Upper lobe of left lung (tissue), 6 donors: ENCODE measurements at regions not wholly inside any gene's neighbourhood (a gene's known extent, or its start where the extent isn't known, plus 50 kb on each side); places are given as distances from the start of the nearest gene placed in this dataset.
"Not testable (repeated sequence)": the region's sequence is repeated elsewhere in the genome, so short reads cannot be mapped to it uniquely, and the experiment has no call there.

Experiments
- ATAC-seq, 2 donors: fragments of 200-7000 bp; cut with Tn5 transposase; one replicate each; pipeline ENCODE4 v1.9.1; 2022; ENCODE audit warnings: mild to moderate bottlenecking in 2 of 2, moderate library complexity in 2 of 2; ENCODE audit not compliant: low FRiP score in 2 of 2
- DNase-seq, 2 donors: peaks; one replicate each; pipeline ENCODE4 v3.0.0-alpha.2; 2019 to 2020
- H3K27ac ChIP-seq, 4 donors: fragments of 200-600 bp; sonication (generic); one replicate each; pipeline ENCODE4 v1.5.1; 2016 to 2019
- H3K27me3 ChIP-seq, 4 donors: fragments of 200-600 bp; sonication (generic); one replicate each; pipeline ENCODE4 v1.5.1; 2017 to 2019
- H3K36me3 ChIP-seq, 4 donors: fragments of 200-600 bp; sonication (generic); one replicate each; pipeline ENCODE4 v1.5.1; 2016 to 2019
- H3K4me1 ChIP-seq, 4 donors: fragments of 200-600 bp; sonication (generic); one replicate each; pipeline ENCODE4 v1.5.1; 2018 to 2019
- H3K4me3 ChIP-seq, 4 donors: fragments of 200-600 bp; sonication (generic); one replicate each; pipeline ENCODE4 v1.5.1; 2017 to 2019; ENCODE audit warnings: mild to moderate bottlenecking in 2 of 4, moderate library complexity in 1 of 4
- H3K9me3 ChIP-seq, 4 donors: fragments of 200-600 bp; sonication (generic); one replicate each; pipeline ENCODE4 v1.5.1; 2018 to 2019
- CTCF ChIP-seq, 6 experiments: fragments of 450-650 bp in 4 of 6; fragments of 200-600 bp in 2 of 6; sonication (generic) in 2 of 6; IDR thresholded peaks; one replicate each; pipeline ENCODE4 v1.5.1; 2016 to 2019; ENCODE audit warnings: antibody characterized with exemption in 6 of 6
- EP300 ChIP-seq, 4 donors: sonication (generic); formaldehyde crosslinking; IDR thresholded peaks; one replicate each; pipeline ENCODE4 v1.5.1; 2017; ENCODE audit warnings: antibody characterized with exemption in 4 of 4, control low read depth in 2 of 4
- POLR2A ChIP-seq, 4 donors: fragments of 450-650 bp; IDR thresholded peaks; one replicate each; pipeline ENCODE4 v1.5.1; 2016 to 2017; ENCODE audit warnings: antibody characterized with exemption in 4 of 4, mild to moderate bottlenecking in 2 of 4
- POLR2AphosphoS5 ChIP-seq, 2 donors: sonication (generic); formaldehyde crosslinking; IDR thresholded peaks; one replicate each; pipeline ENCODE4 v1.5.1; 2017; ENCODE audit warnings: antibody characterized with exemption in 2 of 2
- WGBS, 2 donors: methylation state at CpG; one replicate each; pipeline ENCODE4 v1.1.5; 2017 to 2018; 5-methylcytosine and 5-hydroxymethylcytosine counted together
- donor health status: DM: no; HTN: no; CAD: no; lungs with moderate emphysema.
- donor health status: DM: no; HTN: yes; CAD: no; lungs with severe emphysema.

GRCh38 chr6:133085896-133086295, 155.3 kb upstream of the EYA4 start:
- Histone ChIP-seq H3K4me1 (no peaks in the 10 kb centered on the region), H3K9me3 (no peaks in the 10 kb centered on the region), H3K27me3 (no peaks in the 10 kb centered on the region), H3K27ac (no peak overlapping the region), H3K4me3 (no peak overlapping the region), H3K36me3 (no peaks in the 10 kb centered on the region)
- WGBS, 2 donors: 52 to 55% methylated on average over 2 of the region's 2 CpGs
- ATAC-seq: no peak
- TF ChIP-seq POLR2A (IDR thresholded peaks at IDR 0.05) (no peak), EP300 (IDR thresholded peaks at IDR 0.05) (no peak), POLR2AphosphoS5 (IDR thresholded peaks at IDR 0.05) (no peak), CTCF (IDR thresholded peaks at IDR 0.05) (no peak)
- no peak for DNase-seq

- H3K27ac ChIP-seq: no peak overlapping the region
- no peaks in the 10 kb centered on the region for H3K9me3 ChIP-seq
- DNase-seq: no peak
- ATAC-seq: no peak
- H3K36me3 ChIP-seq: no peaks in the 10 kb centered on the region
- no peaks in the 10 kb centered on the region for H3K4me1 ChIP-seq
- no peak overlapping the region for H3K4me3 ChIP-seq
- TF ChIP-seq POLR2A (IDR thresholded peaks at IDR 0.05) (no peak), CTCF (IDR thresholded peaks at IDR 0.05) (no peak), EP300 (IDR thresholded peaks at IDR 0.05) (no peak), POLR2AphosphoS5 (IDR thresholded peaks at IDR 0.05) (no peak)
- no peaks in the 10 kb centered on the region for H3K27me3 ChIP-seq
- 83 to 89% methylated on average over 5 of the region's 5 CpGs for WGBS, 2 donors
Observed at GRCh38 chr6:133088931-133089695, 152.0 kb upstream of the EYA4 start.

- Histone ChIP-seq H3K9me3 (no peaks in the 10 kb centered on the region), H3K4me3 (no peak overlapping the region), H3K36me3 (no peaks in the 10 kb centered on the region), H3K4me1 (no peaks in the 10 kb centered on the region), H3K27ac (no peak overlapping the region), H3K27me3 (no peaks in the 10 kb centered on the region)
- no peak for TF ChIP-seq CTCF (IDR thresholded peaks at IDR 0.05)
- TF ChIP-seq POLR2A (IDR thresholded peaks at IDR 0.05): no peak
- TF ChIP-seq EP300 (IDR thresholded peaks at IDR 0.05): no peak
- no peak for TF ChIP-seq POLR2AphosphoS5 (IDR thresholded peaks at IDR 0.05)
- DNase-seq (no peak), ATAC-seq (no peak)
- WGBS, 2 donors: 92 to 95% methylated on average over 1 of the region's 1 CpG
Observed at GRCh38 chr6:133092199-133092598, 149.0 kb upstream of the EYA4 start.

- Histone ChIP-seq H3K9me3 (no peaks in the 10 kb centered on the region), H3K4me1 (no peaks in the 10 kb centered on the region), H3K27me3 (no peaks in the 10 kb centered on the region), H3K27ac (no peak overlapping the region), H3K4me3 (no peak overlapping the region), H3K36me3 (no peaks in the 10 kb centered on the region)
- DNase-seq (no peak), ATAC-seq (no peak)
- 70 to 83% methylated on average over 5 of the region's 5 CpGs for WGBS, 2 donors
- TF ChIP-seq EP300 (IDR thresholded peaks at IDR 0.05): no peak
- TF ChIP-seq POLR2A (IDR thresholded peaks at IDR 0.05): no peak
- TF ChIP-seq POLR2AphosphoS5 (IDR thresholded peaks at IDR 0.05): no peak
- no peak for TF ChIP-seq CTCF (IDR thresholded peaks at IDR 0.05)
Observed at GRCh38 chr6:133092771-133093170, 148.4 kb upstream of the EYA4 start.

- WGBS, 2 donors: 66 to 82% methylated on average over 3 of the region's 3 CpGs
- not testable (repeated sequence) for H3K9me3 ChIP-seq, H3K4me1 ChIP-seq, H3K4me3 ChIP-seq, DNase-seq, H3K27ac ChIP-seq, ATAC-seq, H3K27me3 ChIP-seq, H3K36me3 ChIP-seq
Observed at GRCh38 chr6:133093211-133093610, 147.9 kb upstream of the EYA4 start.
